GM12878 (cell line): ENCODE measurements at regions not wholly inside any gene's neighbourhood (a gene's known extent, or its start where the extent isn't known, plus 50 kb on each side); places are given as distances from the start of the nearest gene placed in this dataset.

Experiments used
- ATAC-seq: fragments of 200-7000 bp; cut with Tn5 transposase; 3 replicates; pipeline ENCODE4 v1.9.1; 2020; ENCODE audit warnings: mild to moderate bottlenecking, moderate library complexity
- BruUV-seq: library from RNA; stranded (reverse); fragments of 400-500 nt; replicated peaks from 2 replicates; lab custom pipeline; 2021; lab: Mats Ljungman, UMichigan
- CTCF ChIA-PET: fragments of 300-600 bp; sonication (Branson Sonifier 250); formaldehyde crosslinking; extraction: SDS; loops from one replicate; lab custom pipeline; 2021; ENCODE audit warnings: inconsistent platforms; lab: Yijun Ruan, JAX
- POLR2A ChIA-PET: fragments of 350-600 bp; formaldehyde crosslinking; extraction: SDS; loops from one replicate; lab custom pipeline; 2021; ENCODE audit warnings: inconsistent platforms; lab: Charles Lee
- RAD21 ChIA-PET: fragments of 300-600 bp; sonication (Branson Sonifier 250); formaldehyde crosslinking; loops from one replicate; lab custom pipeline; 2023; ENCODE audit warnings: antibody characterized with exemption; ENCODE audit not compliant: unreplicated experiment; lab: Charles Lee
- SMC1A ChIA-PET: fragments of 300-600 bp; sonication (Branson Sonifier 250); formaldehyde crosslinking; loops from one replicate; lab custom pipeline; 2023; ENCODE audit not compliant: unreplicated experiment, uncharacterized antibody; lab: Charles Lee
- DNase-seq: peaks from one replicate; pipeline ENCODE4 v3.0.0-alpha.2; 2011; ENCODE audit warnings: low read depth, low spot score
- FAIRE-seq: peaks from 3 replicates; lab custom pipeline; 2011; peaks lifted over from hg19 to GRCh38; lab: Jason Lieb, UNC
- H2AFZ ChIP-seq: 2 replicates; pipeline ENCODE4 v1.6.0; 2011; ENCODE audit warnings: low read depth, low read length, control low read depth; ENCODE audit not compliant: control insufficient read depth
- H3K27ac ChIP-seq: 2 replicates; pipeline ENCODE4 v1.5.1; 2011; ENCODE audit warnings: control low read depth; ENCODE audit not compliant: control insufficient read depth, insufficient read depth
- H3K27me3 ChIP-seq, 2 experiments: replicated peaks in 1 of 2; 2 replicates each; pipeline versions ENCODE4 v1.6.0 to v1.6.1; 2011; ENCODE audit warnings: low read length in 1 of 2; ENCODE audit not compliant: control insufficient read depth in 2 of 2, insufficient read depth in 2 of 2
- H3K36me3 ChIP-seq, 2 experiments: 2 replicates each; pipeline ENCODE4 v1.5.1; 2011; ENCODE audit warnings: low read length in 1 of 2; ENCODE audit not compliant: control insufficient read depth in 2 of 2, insufficient read depth in 2 of 2
- H3K4me1 ChIP-seq: 2 replicates; pipeline ENCODE4 v1.6.1; 2011; ENCODE audit warnings: mild to moderate bottlenecking, low read length, moderate library complexity, mixed read lengths; ENCODE audit not compliant: control insufficient read depth, insufficient read depth
- H3K4me2 ChIP-seq: 2 replicates; pipeline ENCODE4 v1.6.0; 2011; ENCODE audit warnings: control low read depth; ENCODE audit not compliant: control insufficient read depth, insufficient read depth
- H3K4me3 ChIP-seq: fragments of 200-600 bp; sonication (generic); 2 replicates; pipeline ENCODE4 v1.5.1; 2016
- H3K79me2 ChIP-seq: 2 replicates; pipeline ENCODE4 v1.6.0; 2011; ENCODE audit warnings: low read length; ENCODE audit not compliant: control insufficient read depth, insufficient read depth
- H3K9ac ChIP-seq: 2 replicates; pipeline ENCODE4 v1.8.0; 2011; ENCODE audit warnings: low read length, control low read depth, mixed read lengths; ENCODE audit not compliant: control insufficient read depth, insufficient read depth
- H3K9me3 ChIP-seq: replicated peaks from 3 replicates; pipeline ENCODE4 v1.5.1; 2011; ENCODE audit warnings: mild to moderate bottlenecking, low read length; ENCODE audit not compliant: control insufficient read depth, insufficient read depth
- H4K20me1 ChIP-seq: 2 replicates; pipeline ENCODE4 v1.6.0; 2011; ENCODE audit not compliant: control insufficient read depth, insufficient read depth
- DPF2 ChIP-seq: fragments of 450-650 bp; IDR thresholded peaks from 2 replicates; pipeline ENCODE4 v1.6.1; 2017; ENCODE audit warnings: mild to moderate bottlenecking
- HDAC2 ChIP-seq: fragments of 200-600 bp; sonication (generic); IDR thresholded peaks from 2 replicates; pipeline ENCODE4 v1.6.1; 2017
- LARP7 ChIP-seq: fragments of 450-650 bp; IDR thresholded peaks from 2 replicates; pipeline ENCODE4 v1.6.1; 2017; ENCODE audit warnings: mild to moderate bottlenecking
- MEF2B ChIP-seq: fragments of 450-650 bp; IDR thresholded peaks from 2 replicates; pipeline ENCODE4 v1.6.1; 2018; ENCODE audit warnings: mild to moderate bottlenecking, moderate library complexity; ENCODE audit not compliant: partially characterized antibody, poor library complexity, severe bottlenecking
- NFIC ChIP-seq: IDR thresholded peaks from 2 replicates; pipeline ENCODE4 v1.6.1; 2012; ENCODE audit warnings: low read depth, mild to moderate bottlenecking, inconsistent platforms, low read length, moderate library complexity
- NR2C2 ChIP-seq: IDR thresholded peaks from 2 replicates; pipeline ENCODE4 v1.6.1; 2011; ENCODE audit warnings: borderline replicate concordance, low read depth; ENCODE audit not compliant: control insufficient read depth, insufficient read length
- PAX5 ChIP-seq: IDR thresholded peaks from 2 replicates; pipeline ENCODE4 v1.6.1; 2011; ENCODE audit warnings: low read depth, low read length, borderline replicate concordance
- PAX8 ChIP-seq: fragments of 450-650 bp; IDR thresholded peaks from 2 replicates; pipeline ENCODE4 v1.6.1; 2017; ENCODE audit warnings: mild to moderate bottlenecking, moderate library complexity
- SIX5 ChIP-seq: IDR thresholded peaks from 2 replicates; pipeline ENCODE4 v1.6.1; 2011; ENCODE audit warnings: mild to moderate bottlenecking, low read depth, low read length, moderate library complexity; ENCODE audit not compliant: severe bottlenecking
- ZNF274 ChIP-seq: IDR thresholded peaks from one replicate; pipeline ENCODE4 v1.8.0; 2011; ENCODE audit not compliant: insufficient read length, insufficient read depth
- ZNF384 ChIP-seq: IDR thresholded peaks from 2 replicates; pipeline ENCODE4 v1.6.1; 2012; ENCODE audit warnings: low read depth, mild to moderate bottlenecking, low read length, improper control_type of control experiment, borderline replicate concordance
- WGBS: methylation state at CpG from one replicate; pipeline ENCODE4 v1.1.6; 2016; ENCODE audit warnings: low lambda C conversion rate; ENCODE audit not compliant: insufficient replicate concordance, insufficient coverage; ENCODE audit errors: missing lambda C conversion rate; 5-methylcytosine and 5-hydroxymethylcytosine counted together
- in situ Hi-C: fragments of 300-500 bp; cut with MboI; formaldehyde crosslinking; loops from 9 replicates; pipeline ENCODE4 v1.14.3; 2018; ENCODE audit warnings: mixed read lengths
- intact Hi-C: fragments of 100-400 bp; cut with micrococcal nuclease; formaldehyde crosslinking; loops from one replicate; pipeline ENCODE4 v1.14.2; 2022; ENCODE audit not compliant: unreplicated experiment
- TF ChIP-seq, protein P1 (sequence below): fragments of 150-350 bp; IDR thresholded peaks from 2 replicates; pipeline ENCODE4 v1.6.1; 2014; ENCODE audit warnings: mild to moderate bottlenecking, low read depth, low read length
- TF ChIP-seq, protein P2 (sequence below): IDR thresholded peaks from 2 replicates; pipeline ENCODE4 v1.6.1; 2012; ENCODE audit warnings: improper control_type of control experiment, low read depth, low read length; ENCODE audit not compliant: insufficient replicate concordance
- TF ChIP-seq, protein P3 (sequence below): fragments of 450-650 bp; IDR thresholded peaks from 2 replicates; pipeline ENCODE4 v1.6.1; 2017; ENCODE audit warnings: mild to moderate bottlenecking, low read depth, inconsistent platforms; ENCODE audit not compliant: poor library complexity, severe bottlenecking

DNA sequence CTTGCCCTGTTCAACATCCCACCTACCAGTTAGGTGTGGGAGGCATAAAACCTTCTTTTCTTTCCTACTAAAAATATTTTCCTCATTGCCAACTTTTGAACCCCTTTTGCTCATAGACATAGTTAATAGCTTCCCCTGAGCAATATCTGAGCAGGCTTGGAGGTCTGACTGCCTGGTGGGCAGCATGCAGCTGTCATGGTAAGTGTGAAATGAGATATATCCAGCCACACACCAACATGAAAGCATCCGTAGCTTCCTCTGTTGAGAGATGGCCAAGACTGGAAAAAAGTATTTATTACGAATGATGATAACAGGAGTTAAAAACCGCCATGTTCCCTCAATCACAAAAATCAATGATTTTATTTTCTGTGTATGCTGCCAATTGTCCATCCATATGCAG, 190.1 kb downstream of the TMEM38B start:
- Histone ChIP-seq H3K9ac (no peak overlapping the region), H3K9me3 (no peaks in the 10 kb centered on the region), H3K36me3 (no peaks in the 10 kb centered on the region), H3K27me3 (no peaks in the 10 kb centered on the region), H2AFZ (no peak overlapping the region), H3K27ac (no peak overlapping the region), H3K4me2 (no peak overlapping the region; the same call in 1 of the 2 replicates), H3K79me2 (no peaks in the 10 kb centered on the region), H3K4me1 (peaks cover 13% of the 10 kb centered on the region), H3K4me3 (no peak overlapping the region), H4K20me1 (no peaks in the 10 kb centered on the region)
- in situ Hi-C loops, result no loop called here
- ChIA-PET RAD21 (interaction anchor here (1.2 to 2.6 kb wide), 2 partner anchors 39 to 43 kb away, joined by 3 to 8 read pairs; no protein-coding TSS in a partner anchor), POLR2A (interaction anchor here (0.5 kb wide), 1 partner anchor 388 kb away, joined by 3 read pairs; no protein-coding TSS in a partner anchor), CTCF (interaction anchor here (1.0 to 10.5 kb wide), 4 partner anchors 42 to 982 kb away, joined by 3 to 204 read pairs (median 4); no protein-coding TSS in a partner anchor), SMC1A (interaction anchor here (1.3 to 1.8 kb wide), 2 partner anchors 14 to 42 kb away, joined by 6 to 7 read pairs; no protein-coding TSS in a partner anchor)
- intact Hi-C loops, result no loop called here
- BruUV-seq, result no TSS peak
- DNase-seq (no peak), ATAC-seq (no peak), FAIRE-seq (no peak)
- TF ChIP-seq PAX8, result no peak
- no peak for TF ChIP-seq HDAC2
- TF ChIP-seq, protein P1, sequence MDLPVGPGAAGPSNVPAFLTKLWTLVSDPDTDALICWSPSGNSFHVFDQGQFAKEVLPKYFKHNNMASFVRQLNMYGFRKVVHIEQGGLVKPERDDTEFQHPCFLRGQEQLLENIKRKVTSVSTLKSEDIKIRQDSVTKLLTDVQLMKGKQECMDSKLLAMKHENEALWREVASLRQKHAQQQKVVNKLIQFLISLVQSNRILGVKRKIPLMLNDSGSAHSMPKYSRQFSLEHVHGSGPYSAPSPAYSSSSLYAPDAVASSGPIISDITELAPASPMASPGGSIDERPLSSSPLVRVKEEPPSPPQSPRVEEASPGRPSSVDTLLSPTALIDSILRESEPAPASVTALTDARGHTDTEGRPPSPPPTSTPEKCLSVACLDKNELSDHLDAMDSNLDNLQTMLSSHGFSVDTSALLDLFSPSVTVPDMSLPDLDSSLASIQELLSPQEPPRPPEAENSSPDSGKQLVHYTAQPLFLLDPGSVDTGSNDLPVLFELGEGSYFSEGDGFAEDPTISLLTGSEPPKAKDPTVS, result no peak
- TF ChIP-seq PAX5, result no peak
- no peak for TF ChIP-seq MEF2B
- no peak for TF ChIP-seq LARP7
- no peak for TF ChIP-seq NR2C2
- TF ChIP-seq NFIC, result no peak
- TF ChIP-seq, protein P2, sequence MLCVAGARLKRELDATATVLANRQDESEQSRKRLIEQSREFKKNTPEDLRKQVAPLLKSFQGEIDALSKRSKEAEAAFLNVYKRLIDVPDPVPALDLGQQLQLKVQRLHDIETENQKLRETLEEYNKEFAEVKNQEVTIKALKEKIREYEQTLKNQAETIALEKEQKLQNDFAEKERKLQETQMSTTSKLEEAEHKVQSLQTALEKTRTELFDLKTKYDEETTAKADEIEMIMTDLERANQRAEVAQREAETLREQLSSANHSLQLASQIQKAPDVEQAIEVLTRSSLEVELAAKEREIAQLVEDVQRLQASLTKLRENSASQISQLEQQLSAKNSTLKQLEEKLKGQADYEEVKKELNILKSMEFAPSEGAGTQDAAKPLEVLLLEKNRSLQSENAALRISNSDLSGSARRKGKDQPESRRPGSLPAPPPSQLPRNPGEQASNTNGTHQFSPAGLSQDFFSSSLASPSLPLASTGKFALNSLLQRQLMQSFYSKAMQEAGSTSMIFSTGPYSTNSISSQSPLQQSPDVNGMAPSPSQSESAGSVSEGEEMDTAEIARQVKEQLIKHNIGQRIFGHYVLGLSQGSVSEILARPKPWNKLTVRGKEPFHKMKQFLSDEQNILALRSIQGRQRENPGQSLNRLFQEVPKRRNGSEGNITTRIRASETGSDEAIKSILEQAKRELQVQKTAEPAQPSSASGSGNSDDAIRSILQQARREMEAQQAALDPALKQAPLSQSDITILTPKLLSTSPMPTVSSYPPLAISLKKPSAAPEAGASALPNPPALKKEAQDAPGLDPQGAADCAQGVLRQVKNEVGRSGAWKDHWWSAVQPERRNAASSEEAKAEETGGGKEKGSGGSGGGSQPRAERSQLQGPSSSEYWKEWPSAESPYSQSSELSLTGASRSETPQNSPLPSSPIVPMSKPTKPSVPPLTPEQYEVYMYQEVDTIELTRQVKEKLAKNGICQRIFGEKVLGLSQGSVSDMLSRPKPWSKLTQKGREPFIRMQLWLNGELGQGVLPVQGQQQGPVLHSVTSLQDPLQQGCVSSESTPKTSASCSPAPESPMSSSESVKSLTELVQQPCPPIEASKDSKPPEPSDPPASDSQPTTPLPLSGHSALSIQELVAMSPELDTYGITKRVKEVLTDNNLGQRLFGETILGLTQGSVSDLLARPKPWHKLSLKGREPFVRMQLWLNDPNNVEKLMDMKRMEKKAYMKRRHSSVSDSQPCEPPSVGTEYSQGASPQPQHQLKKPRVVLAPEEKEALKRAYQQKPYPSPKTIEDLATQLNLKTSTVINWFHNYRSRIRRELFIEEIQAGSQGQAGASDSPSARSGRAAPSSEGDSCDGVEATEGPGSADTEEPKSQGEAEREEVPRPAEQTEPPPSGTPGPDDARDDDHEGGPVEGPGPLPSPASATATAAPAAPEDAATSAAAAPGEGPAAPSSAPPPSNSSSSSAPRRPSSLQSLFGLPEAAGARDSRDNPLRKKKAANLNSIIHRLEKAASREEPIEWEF, result no peak
- TF ChIP-seq ZNF384, result no peak
- no peak for TF ChIP-seq DPF2
- no peak for TF ChIP-seq SIX5
- TF ChIP-seq, protein P3, sequence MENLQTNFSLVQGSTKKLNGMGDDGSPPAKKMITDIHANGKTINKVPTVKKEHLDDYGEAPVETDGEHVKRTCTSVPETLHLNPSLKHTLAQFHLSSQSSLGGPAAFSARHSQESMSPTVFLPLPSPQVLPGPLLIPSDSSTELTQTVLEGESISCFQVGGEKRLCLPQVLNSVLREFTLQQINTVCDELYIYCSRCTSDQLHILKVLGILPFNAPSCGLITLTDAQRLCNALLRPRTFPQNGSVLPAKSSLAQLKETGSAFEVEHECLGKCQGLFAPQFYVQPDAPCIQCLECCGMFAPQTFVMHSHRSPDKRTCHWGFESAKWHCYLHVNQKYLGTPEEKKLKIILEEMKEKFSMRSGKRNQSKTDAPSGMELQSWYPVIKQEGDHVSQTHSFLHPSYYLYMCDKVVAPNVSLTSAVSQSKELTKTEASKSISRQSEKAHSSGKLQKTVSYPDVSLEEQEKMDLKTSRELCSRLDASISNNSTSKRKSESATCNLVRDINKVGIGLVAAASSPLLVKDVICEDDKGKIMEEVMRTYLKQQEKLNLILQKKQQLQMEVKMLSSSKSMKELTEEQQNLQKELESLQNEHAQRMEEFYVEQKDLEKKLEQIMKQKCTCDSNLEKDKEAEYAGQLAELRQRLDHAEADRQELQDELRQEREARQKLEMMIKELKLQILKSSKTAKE, result no peak
- no peak for TF ChIP-seq ZNF274
- 57% methylated on average over 3 of the region's 3 CpGs for WGBS
